HK-2 (cell line): ENCODE measurements at regions not wholly inside any gene's neighbourhood (a gene's known extent, or its start where the extent isn't known, plus 50 kb on each side); places are given as distances from the start of the nearest gene placed in this dataset.

Source experiments
- DNase-seq: peaks from one replicate; pipeline ENCODE4 v3.0.0-alpha.2; 2018; ENCODE audit not compliant: unreplicated experiment

- no peak for DNase-seq
Measured at GRCh38 chr12:30437616-30438015, 258.1 kb downstream of the IPO8 start.

DNA sequence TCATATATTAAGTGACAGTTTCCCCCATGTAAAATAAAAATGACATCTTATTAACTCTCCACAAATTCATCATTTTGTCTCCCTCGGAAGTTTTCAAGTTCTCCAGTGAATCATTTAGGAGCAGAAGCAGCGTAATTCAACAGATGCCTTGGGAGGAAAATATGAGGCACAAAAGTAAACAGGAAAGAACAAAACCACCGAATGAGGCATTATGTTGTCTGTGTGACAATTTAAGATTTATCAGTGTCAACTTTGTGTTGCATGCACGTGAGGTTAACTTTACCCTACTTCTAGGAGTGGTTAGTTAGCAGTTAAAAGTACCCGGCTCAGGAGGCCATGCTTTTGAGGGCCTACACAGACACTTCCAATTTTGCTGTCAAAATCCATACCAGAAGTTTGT, 258.6 kb downstream of the IPO8 start:
- DNase-seq: no peak

DNA sequence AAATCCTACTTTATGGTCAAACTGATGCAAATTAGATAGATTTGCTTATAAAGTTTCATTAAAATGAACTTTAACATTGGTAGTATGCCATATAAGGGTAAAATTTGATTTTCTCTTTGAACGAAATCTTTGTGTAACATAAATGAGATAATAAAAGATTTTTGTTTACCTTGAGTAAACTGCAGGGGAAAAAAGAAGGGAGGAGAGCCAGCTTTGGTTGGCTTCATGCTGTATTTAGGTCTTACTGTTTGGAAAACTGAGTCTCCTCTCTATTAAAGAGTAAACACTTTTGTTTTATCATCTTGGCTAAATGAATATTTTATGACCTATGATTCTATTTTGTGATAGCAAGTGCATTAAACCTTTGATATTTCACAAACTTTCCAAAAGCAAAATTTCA, 267.6 kb downstream of the IPO8 start:
- DNase-seq: no peak

GRCh38 chr12:30427555-30427954, 268.1 kb downstream of the IPO8 start:
- no peak for DNase-seq

DNA sequence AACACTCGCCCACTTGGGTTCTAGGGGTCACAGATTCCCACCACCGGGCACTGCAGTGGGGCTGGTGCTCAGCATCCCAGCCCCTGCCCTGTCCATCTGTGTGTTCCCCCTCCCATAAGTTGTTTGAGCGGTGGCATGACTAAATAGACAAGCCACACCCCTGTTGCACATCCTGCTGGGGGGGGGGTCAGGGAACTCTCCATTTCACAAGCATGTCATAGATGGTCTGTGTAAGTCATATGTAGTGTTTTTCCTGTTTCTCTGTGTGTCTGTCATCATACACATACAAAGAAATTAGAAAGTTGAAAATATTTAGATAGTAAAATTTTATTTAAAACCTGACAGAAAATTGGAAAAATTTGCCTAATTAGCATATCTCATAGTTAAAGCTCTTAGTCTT, 270.2 kb downstream of the IPO8 start:
- DNase-seq: no peak

DNA sequence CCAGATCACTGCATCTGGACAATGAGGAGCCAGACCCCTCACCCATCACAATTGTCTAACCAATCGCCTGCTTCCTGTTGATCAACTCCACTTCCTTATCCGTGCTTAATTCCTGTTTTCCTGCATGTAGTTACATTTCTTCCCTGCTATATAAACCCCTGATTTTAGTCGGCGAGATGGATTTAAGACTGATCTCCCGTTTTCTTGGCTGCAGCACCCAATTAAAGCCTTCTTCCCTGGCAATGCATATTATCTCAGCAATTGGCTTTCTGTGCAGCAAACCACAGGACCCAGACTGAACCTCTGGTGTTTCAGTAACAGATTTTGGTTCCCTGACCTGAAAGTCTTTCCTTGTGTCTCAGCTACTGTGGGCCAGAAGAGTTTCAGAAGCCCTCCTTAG, 272.3 kb downstream of the IPO8 start:
- no peak for DNase-seq

- no peak for DNase-seq
Measured at GRCh38 chr12:30422844-30423243, 272.8 kb downstream of the IPO8 start.

DNA sequence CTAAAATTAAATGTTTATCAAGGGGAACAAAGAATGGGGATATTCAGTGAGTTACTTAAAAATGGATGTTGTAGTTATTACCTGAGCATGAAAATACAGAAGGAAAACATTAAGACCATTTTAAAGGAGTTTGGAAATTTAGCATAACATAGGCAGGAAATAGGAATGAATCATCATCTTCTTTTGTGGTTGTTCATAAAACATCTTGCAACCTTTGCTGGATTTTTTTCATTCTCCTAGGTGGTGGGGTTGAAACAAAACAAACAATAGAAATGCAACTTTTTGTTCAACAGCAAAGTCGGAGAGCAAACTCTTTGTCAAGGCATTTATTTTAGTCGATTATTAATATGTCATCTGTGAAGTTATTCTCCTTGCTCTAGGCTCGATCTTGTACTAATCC, 275.1 kb downstream of the IPO8 start:
- DNase-seq: no peak

GRCh38 chr12:30417697-30418231, 277.9 kb downstream of the IPO8 start:
- peak; percentile 33 for DNase-seq

DNA sequence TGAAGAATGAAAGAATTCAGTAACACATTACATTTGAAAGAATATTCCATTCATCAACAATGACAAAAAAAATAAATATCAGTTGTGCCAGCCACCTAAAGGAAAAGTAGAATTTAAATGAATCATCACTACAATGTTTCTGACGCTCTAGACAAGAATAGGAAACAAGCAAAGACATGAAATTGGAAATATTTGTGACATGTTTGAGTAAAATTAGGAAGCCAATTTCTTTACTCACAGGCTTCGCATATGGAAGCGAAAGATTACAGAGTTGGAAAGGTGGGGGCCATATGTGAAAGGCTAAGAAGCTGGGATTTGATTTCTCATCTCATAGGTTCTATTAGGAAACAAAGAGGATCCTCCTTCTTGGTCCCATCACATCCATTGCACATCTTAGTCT, 279.0 kb downstream of the IPO8 start:
- no peak for DNase-seq

DNA sequence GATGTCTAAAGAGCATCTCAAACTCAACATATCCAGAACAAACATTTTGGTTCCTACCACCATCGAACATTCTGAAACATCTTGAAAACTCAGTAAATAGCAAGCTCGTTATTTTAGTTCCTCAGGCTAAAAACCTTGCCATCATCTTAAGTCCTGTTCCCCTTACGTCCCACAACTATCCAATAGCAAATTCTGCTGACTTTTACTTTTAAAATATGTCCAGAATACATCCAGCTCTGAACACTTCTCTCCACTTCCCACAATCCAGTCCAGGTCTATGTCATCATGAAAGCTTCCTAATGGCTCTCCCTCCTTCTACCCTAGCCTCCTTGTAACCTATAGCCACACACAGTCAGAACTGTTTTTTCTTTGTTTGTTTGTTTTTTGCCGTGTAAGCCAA, 279.9 kb downstream of the IPO8 start:
- DNase-seq: no peak

GRCh38 chr12:30414507-30414906, 281.2 kb downstream of the IPO8 start:
- DNase-seq: no peak

- no peak for DNase-seq
Measured at GRCh38 chr12:30400349-30400748, 295.3 kb downstream of the IPO8 start.

DNA sequence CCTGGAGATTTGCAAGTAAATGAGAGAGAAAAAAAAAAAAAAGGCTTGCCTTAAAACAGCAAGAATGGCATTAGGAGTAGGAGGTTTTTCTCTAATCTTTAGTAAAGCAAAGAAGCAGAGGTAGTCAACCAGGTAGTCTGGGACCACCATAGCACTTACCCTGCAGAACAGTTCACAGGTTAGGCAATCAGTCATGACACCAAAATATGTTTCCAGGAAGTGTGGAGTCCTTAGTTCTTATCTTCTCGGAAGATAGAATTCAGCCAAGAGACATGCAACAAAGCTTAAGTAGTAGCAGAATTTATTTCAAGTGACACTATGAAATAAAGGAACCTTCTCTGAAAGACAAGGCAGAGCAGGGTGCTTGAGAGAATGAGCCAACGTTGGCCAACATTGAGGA, 295.8 kb downstream of the IPO8 start:
- no peak for DNase-seq

DNA sequence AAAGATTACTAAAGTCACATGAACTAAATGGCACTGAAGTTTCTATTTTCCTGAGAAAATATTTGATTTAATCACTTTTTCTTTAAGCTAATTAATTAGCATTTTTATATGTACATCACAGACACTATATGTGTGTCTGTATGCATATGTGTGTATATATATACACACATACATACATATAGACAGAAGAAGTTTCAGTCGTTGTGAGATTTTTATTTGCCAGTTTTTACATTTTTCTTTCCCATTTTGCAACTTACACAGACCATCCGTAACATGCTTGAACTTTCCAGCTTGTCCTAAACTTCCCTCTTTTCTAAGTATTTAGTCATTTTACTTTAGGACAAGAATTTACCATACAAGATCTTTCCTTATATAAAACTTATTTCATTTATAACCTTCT, 299.1 kb downstream of the IPO8 start:
- no peak for DNase-seq

DNA sequence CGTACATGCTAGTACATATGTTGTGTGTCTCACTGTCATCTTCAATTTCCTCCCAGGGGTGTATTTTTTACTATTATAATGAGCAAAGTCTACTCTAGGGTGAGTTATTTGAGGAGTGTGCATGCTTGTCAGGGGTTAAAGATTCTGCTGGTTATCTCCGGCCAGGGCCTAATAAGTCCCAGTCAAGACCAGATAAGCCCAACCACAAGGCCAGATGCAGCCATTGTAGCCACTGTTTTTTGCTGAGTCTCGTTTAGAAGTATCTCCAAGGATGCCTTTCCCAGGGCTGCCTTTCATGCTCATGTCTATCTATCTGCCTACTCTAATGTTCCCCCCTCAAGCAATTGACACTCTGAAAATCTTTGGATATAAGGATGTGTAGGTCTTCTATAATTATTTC, 300.5 kb downstream of the IPO8 start:
- DNase-seq: no peak

- DNase-seq: no peak
Measured at GRCh38 chr12:30391766-30392366, 303.8 kb downstream of the IPO8 start.

DNA sequence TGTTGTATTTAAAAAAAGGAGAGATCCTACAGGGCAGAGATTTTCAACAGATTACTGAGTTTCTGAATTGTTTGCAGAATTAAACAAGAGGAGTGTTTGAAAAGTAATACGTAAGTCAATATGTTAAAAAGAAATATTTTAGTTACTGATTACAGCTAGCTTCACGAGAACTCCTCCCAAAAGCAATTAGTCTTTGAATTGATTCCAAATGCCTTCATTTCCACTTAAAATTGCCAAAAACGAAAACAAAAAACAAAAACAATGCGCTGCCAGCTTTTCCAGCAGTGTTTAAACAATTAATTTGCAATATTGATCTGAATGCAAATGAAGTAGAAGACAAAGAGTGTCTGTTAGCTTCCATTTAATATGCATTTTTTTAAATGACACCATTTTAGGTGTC, 310.0 kb downstream of the IPO8 start:
- no peak for DNase-seq

DNA sequence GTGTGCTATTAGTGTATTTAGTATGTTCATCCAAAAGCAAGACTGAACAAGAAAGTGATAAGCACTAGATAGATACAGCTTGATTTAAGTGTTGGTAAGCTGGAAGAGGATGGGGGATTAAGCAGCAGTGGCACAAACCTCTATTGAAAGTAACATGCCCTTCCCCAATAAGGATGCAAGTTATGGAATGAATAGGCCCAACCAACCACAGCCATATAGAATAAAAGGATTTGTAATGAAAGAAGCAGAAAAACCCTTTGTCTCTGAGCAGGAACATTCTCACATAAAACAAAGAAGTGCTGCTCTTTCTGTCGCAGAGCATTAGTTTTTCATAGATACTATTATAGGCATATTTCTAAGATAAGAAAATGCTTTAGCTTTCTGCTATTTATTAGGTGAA, 310.7 kb downstream of the IPO8 start:
- no peak for DNase-seq

- no peak for DNase-seq
Measured at GRCh38 chr12:30378307-30378706, 317.4 kb downstream of the IPO8 start.

DNA sequence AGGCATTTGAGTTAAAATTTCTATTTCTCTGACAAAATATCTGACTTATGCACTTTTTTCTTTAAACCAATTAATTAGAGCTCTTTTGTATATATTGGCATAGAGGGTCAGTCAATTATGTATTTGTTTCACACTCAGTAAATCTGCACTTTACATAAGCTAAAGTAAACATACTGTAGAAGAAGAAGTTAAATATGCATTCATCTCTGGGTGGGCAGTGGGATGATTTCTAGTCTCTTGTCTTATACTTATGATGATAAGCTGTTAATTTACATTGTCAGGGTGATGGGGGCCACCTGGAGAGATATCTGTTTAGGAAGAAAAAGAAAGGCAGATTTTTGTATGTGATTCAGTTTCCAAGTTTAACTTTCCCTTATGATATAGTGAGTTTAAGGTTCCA, 330.8 kb downstream of the IPO8 start:
- DNase-seq: no peak

DNA sequence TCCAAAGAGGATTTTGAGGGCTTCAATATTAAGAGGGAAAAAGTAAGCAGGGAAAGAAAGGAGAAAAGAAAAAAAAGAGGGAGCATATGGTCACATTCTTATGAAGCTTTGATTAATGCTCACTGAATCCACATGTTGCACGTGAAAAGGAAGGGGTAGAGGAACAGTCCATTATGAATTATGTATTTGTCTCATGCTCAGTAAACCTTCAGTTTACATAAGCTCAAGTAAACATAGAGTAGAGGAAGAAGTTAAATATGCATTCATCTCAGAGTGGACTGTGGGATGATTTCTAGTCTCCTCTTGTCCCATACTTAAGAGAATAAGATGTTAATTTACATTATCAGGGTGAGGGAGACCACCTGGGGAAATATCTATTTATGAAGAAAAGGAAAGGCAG, 334.5 kb downstream of the IPO8 start:
- no peak for DNase-seq

GRCh38 chr12:30358671-30359070, 337.0 kb downstream of the IPO8 start:
- no peak for DNase-seq

DNA sequence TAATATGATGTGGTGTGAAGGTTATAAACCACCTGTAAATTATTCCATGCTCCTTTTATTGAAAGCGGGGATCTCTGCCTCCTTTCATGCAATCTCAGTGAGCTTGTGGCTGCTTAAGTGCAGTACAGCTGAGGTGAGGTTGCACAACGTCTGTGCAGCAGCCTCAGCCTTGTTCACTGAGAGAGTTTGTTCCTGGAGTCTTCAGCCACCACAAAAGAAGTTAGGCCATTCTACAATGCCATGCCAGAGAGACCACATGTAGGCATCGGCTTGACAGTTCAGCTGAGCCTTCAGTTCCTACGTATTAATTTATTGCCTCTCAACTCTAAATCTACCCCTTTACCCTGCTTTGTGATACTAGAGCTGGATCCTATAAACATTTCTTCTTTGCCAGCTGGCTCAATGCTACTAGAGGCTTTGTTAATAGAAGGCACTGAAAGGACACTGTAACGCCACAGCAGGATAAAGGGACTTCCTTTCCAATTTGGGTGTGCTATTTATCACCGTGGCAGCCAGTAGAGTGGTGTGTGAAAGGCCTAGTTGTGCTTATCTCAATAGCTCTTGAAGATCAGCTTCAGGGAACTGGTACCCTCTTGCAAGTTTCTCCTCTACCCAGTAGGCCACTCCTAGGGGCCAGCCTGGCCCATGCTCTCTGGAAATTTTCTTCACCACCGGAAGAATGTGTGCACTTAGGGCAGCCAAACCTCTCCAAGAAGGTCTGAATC, 337.7 kb downstream of the IPO8 start:
- no peak for DNase-seq
